MCF 10A (cell line): ENCODE measurements at regions not wholly inside any gene's neighbourhood (a gene's known extent, or its start where the extent isn't known, plus 50 kb on each side); places are given as distances from the start of the nearest gene placed in this dataset.

Source experiments
- BruUV-seq: library from RNA; stranded (reverse); fragments of 400-500 nt; replicated peaks from 2 replicates; lab custom pipeline; 2021; lab: Mats Ljungman, UMichigan
- CTCF ChIA-PET: fragments of 300-600 bp; sonication (Branson Sonifier 250); formaldehyde crosslinking; extraction: SDS; loops from one replicate; lab custom pipeline; 2021; ENCODE audit warnings: antibody characterized with exemption, inconsistent platforms; lab: Yijun Ruan, JAX
- POLR2A ChIA-PET: fragments of 300-600, 350-650 bp; sonication (Branson Sonifier 250); formaldehyde crosslinking; extraction: SDS; loops from one replicate; lab custom pipeline; 2020; ENCODE audit warnings: antibody characterized with exemption, inconsistent platforms; lab: Yijun Ruan, JAX
- DNase-seq: peaks from one replicate; pipeline ENCODE4 v3.0.0-alpha.2; 2018; ENCODE audit not compliant: unreplicated experiment
- H3K27ac Mint-ChIP-seq: one replicate; pipeline ENCODE4 v1.8.0; 2022; ENCODE audit warnings: mild to moderate bottlenecking, low read depth, mixed read lengths; ENCODE audit not compliant: unreplicated experiment
- H3K27me3 Mint-ChIP-seq: one replicate; pipeline ENCODE4 v1.8.0; 2022; ENCODE audit warnings: mixed read lengths; ENCODE audit not compliant: insufficient read depth, unreplicated experiment
- H3K36me3 Mint-ChIP-seq: one replicate; pipeline ENCODE4 v1.8.0; 2022; ENCODE audit warnings: mild to moderate bottlenecking, moderate library complexity, mixed read lengths; ENCODE audit not compliant: insufficient read depth, unreplicated experiment
- H3K4me1 Mint-ChIP-seq: one replicate; pipeline ENCODE4 v1.8.0; 2022; ENCODE audit warnings: mixed read lengths; ENCODE audit not compliant: insufficient read depth, unreplicated experiment
- H3K4me3 Mint-ChIP-seq: one replicate; pipeline ENCODE4 v1.8.0; 2022; ENCODE audit warnings: mild to moderate bottlenecking, moderate library complexity, mixed read lengths; ENCODE audit not compliant: unreplicated experiment
- H3K9me3 Mint-ChIP-seq: one replicate; pipeline ENCODE4 v1.8.0; 2022; ENCODE audit warnings: mixed read lengths; ENCODE audit not compliant: unreplicated experiment
- CTCF ChIP-seq: fragments of 200-600 bp; IDR thresholded peaks from one replicate; pipeline ENCODE4 v1.8.0; 2022; ENCODE audit warnings: antibody characterized with exemption, mild to moderate bottlenecking; ENCODE audit not compliant: unreplicated experiment
- intact Hi-C: fragments of 100-400 bp; cut with micrococcal nuclease; formaldehyde crosslinking; loops from 2 replicates; pipeline ENCODE4 v1.14.1; 2022

- Mint-ChIP-seq H3K4me3 (no peak overlapping the region), H3K9me3 (no peaks in the 10 kb centered on the region), H3K4me1 (no peaks in the 10 kb centered on the region), H3K27ac (no peak overlapping the region), H3K36me3 (peaks cover 6% of the 10 kb centered on the region), H3K27me3 (peaks cover 25% of the 10 kb centered on the region)
- DNase-seq = no peak
- intact Hi-C loops = no loop called here
- BruUV-seq = no TSS peak
- CTCF ChIA-PET = no interaction called here
- POLR2A ChIA-PET = no interaction called here
- no peak for TF ChIP-seq CTCF
These were observed 55.3 kb upstream of the RNU6ATAC start for GRCh38 chr9:134219646-134220060.

GRCh38 chr9:134220311-134220710, 55.9 kb upstream of the RNU6ATAC start:
- H3K27ac Mint-ChIP-seq = no peak overlapping the region
- POLR2A ChIA-PET = no interaction called here
- H3K9me3 Mint-ChIP-seq = no peaks in the 10 kb centered on the region

GRCh38 chr9:134221273-134222017, 57.1 kb upstream of the RNU6ATAC start:
- TF ChIP-seq CTCF = no peak
- H3K9me3 Mint-ChIP-seq = no peaks in the 10 kb centered on the region
- no TSS peak for BruUV-seq
- no peaks in the 10 kb centered on the region for H3K4me1 Mint-ChIP-seq
- no peak overlapping the region for H3K27ac Mint-ChIP-seq
- peaks cover 37% of the 10 kb centered on the region for H3K27me3 Mint-ChIP-seq
- no peak for DNase-seq
- peaks cover 6% of the 10 kb centered on the region for H3K36me3 Mint-ChIP-seq
- intact Hi-C loops = no loop called here
- H3K4me3 Mint-ChIP-seq = no peak overlapping the region
- CTCF ChIA-PET = interaction anchor here (0.6 kb wide), 1 partner anchor 123 kb away, joined by 3 read pairs; no protein-coding TSS in a partner anchor
- POLR2A ChIA-PET = no interaction called here

More at GRCh38 chr9:134220311-134220710, 55.9 kb upstream of the RNU6ATAC start:
- intact Hi-C loops = no loop called here
- Mint-ChIP-seq H3K27me3 (peaks cover 28% of the 10 kb centered on the region), H3K36me3 (peaks cover 6% of the 10 kb centered on the region), H3K4me1 (no peaks in the 10 kb centered on the region), H3K4me3 (no peak overlapping the region)
- CTCF ChIA-PET = no interaction called here
- no peak for DNase-seq
- no peak for TF ChIP-seq CTCF
- no TSS peak for BruUV-seq

GRCh38 chr9:134222018-134222573, 57.7 kb upstream of the RNU6ATAC start:
- no TSS peak for BruUV-seq
- POLR2A ChIA-PET = no interaction called here
- CTCF ChIA-PET = interaction anchor here (0.6 kb wide), 1 partner anchor 222 kb away, joined by 4 read pairs; no protein-coding TSS in a partner anchor

More at GRCh38 chr9:134222018-134222573, 57.7 kb upstream of the RNU6ATAC start:
- intact Hi-C loops = no loop called here
- H3K36me3 Mint-ChIP-seq = peaks cover 6% of the 10 kb centered on the region
- DNase-seq = no peak
- H3K9me3 Mint-ChIP-seq = no peaks in the 10 kb centered on the region
- no peak overlapping the region for H3K4me3 Mint-ChIP-seq
- no peak overlapping the region for H3K27ac Mint-ChIP-seq
- peaks cover 37% of the 10 kb centered on the region for H3K27me3 Mint-ChIP-seq
- no peaks in the 10 kb centered on the region for H3K4me1 Mint-ChIP-seq
- no peak for TF ChIP-seq CTCF
